Vagina (tissue), 2 donors: ENCODE measurements at regions not wholly inside any gene's neighbourhood (a gene's known extent, or its start where the extent isn't known, plus 50 kb on each side); places are given as distances from the start of the nearest gene placed in this dataset.

ENCODE experiments used
- DNase-seq, 2 donors: peaks; one replicate each; pipeline ENCODE4 v3.0.0-alpha.2; 2017; ENCODE audit errors: extremely low spot score in 2 of 2
- H3K27ac ChIP-seq: fragments of 200-600 bp; sonication (generic); one replicate; pipeline ENCODE4 v1.5.1; 2019
- H3K27me3 ChIP-seq: fragments of 200-600 bp; sonication (generic); one replicate; pipeline ENCODE4 v1.5.1; 2019
- H3K36me3 ChIP-seq, 2 donors: fragments of 200-600 bp; sonication (generic); one replicate each; pipeline ENCODE4 v1.5.1; 2017 to 2019
- H3K4me1 ChIP-seq: fragments of 200-600 bp; sonication (generic); one replicate; pipeline ENCODE4 v1.5.1; 2019
- H3K4me3 ChIP-seq, 2 donors: fragments of 200-600 bp; sonication (generic); 1 replicate in 1 of 2; 2 replicates in 1 of 2; pipeline ENCODE4 v1.5.1; 2016 to 2019
- H3K9me3 ChIP-seq: fragments of 200-600 bp; sonication (generic); one replicate; pipeline ENCODE4 v1.5.1; 2019
- CTCF ChIP-seq, 3 experiments: fragments of 450-650 bp in 2 of 3; fragments of 200-600 bp in 1 of 3; sonication (generic) in 1 of 3; IDR thresholded peaks; one replicate each; pipeline ENCODE4 v1.5.1; 2017 to 2019; ENCODE audit warnings: antibody characterized with exemption in 3 of 3, mild to moderate bottlenecking in 2 of 3, moderate library complexity in 2 of 3
- POLR2A ChIP-seq, 2 donors: fragments of 450-650 bp; IDR thresholded peaks; one replicate each; pipeline ENCODE4 v1.6.1; 2017; ENCODE audit warnings: antibody characterized with exemption in 2 of 2, mild to moderate bottlenecking in 2 of 2, moderate library complexity in 2 of 2
- POLR2AphosphoS5 ChIP-seq, 2 donors: sonication (generic); formaldehyde crosslinking; IDR thresholded peaks; one replicate each; pipeline ENCODE4 v1.9.0; 2017; ENCODE audit warnings: antibody characterized with exemption in 2 of 2, mild to moderate bottlenecking in 2 of 2, low read depth in 1 of 2; ENCODE audit not compliant: insufficient read depth in 1 of 2
- intact Hi-C: fragments of 100-400 bp; cut with DNase I; formaldehyde crosslinking; loops from one replicate; pipeline ENCODE4 v1.15.1; 2023

- Histone ChIP-seq H3K4me3 (no peak overlapping the region), H3K27me3 (no peaks in the 10 kb centered on the region), H3K9me3 (no peaks in the 10 kb centered on the region), H3K27ac (no peak overlapping the region), H3K4me1 (no peaks in the 10 kb centered on the region), H3K36me3 (no peaks in the 10 kb centered on the region)
- TF ChIP-seq POLR2A (IDR thresholded peaks at IDR 0.05) (no peak), POLR2AphosphoS5 (IDR thresholded peaks at IDR 0.05; ENCODE audit: insufficient read depth in 1 of 2, low read depth in 1 of 2) (no peak), CTCF (IDR thresholded peaks at IDR 0.05) (no peak)
- intact Hi-C loops = loop anchor here (5.0 kb wide), 1 partner anchor 1486 kb away; no protein-coding TSS in a partner anchor
- no peak for DNase-seq
Measured at GRCh38 chr13:79776531-79777295, 295.8 kb downstream of the NDFIP2 start.

GRCh38 chr13:79775830-79776229, 294.9 kb downstream of the NDFIP2 start:
- no peak for TF ChIP-seq POLR2AphosphoS5 (IDR thresholded peaks at IDR 0.05; ENCODE audit: insufficient read depth in 1 of 2, low read depth in 1 of 2)
- TF ChIP-seq POLR2A (IDR thresholded peaks at IDR 0.05) = no peak
- no peak for TF ChIP-seq CTCF (IDR thresholded peaks at IDR 0.05)
- no peak overlapping the region for H3K27ac ChIP-seq
- H3K9me3 ChIP-seq = no peaks in the 10 kb centered on the region
- H3K4me1 ChIP-seq = no peaks in the 10 kb centered on the region
- H3K4me3 ChIP-seq = no peak overlapping the region
- DNase-seq = no peak
- no peaks in the 10 kb centered on the region for H3K36me3 ChIP-seq
- intact Hi-C loops = loop anchor here (5.0 kb wide), 1 partner anchor 1486 kb away; no protein-coding TSS in a partner anchor
- no peaks in the 10 kb centered on the region for H3K27me3 ChIP-seq

GRCh38 chr13:79772811-79773210, 291.9 kb downstream of the NDFIP2 start:
- Histone ChIP-seq H3K4me1 (no peaks in the 10 kb centered on the region), H3K27me3 (no peaks in the 10 kb centered on the region), H3K36me3 (no peaks in the 10 kb centered on the region), H3K9me3 (no peaks in the 10 kb centered on the region), H3K27ac (no peak overlapping the region), H3K4me3 (no peak overlapping the region)
- TF ChIP-seq POLR2A (IDR thresholded peaks at IDR 0.05) (no peak), POLR2AphosphoS5 (IDR thresholded peaks at IDR 0.05; ENCODE audit: insufficient read depth in 1 of 2, low read depth in 1 of 2) (no peak), CTCF (IDR thresholded peaks at IDR 0.05) (no peak)
- no peak for DNase-seq
- intact Hi-C loops = no loop called here

- intact Hi-C loops = no loop called here
Measured at GRCh38 chr13:79771493-79771892, 290.5 kb downstream of the NDFIP2 start.

More at GRCh38 chr13:79771493-79771892, 290.5 kb downstream of the NDFIP2 start:
- no peak for DNase-seq
- no peak overlapping the region for H3K4me3 ChIP-seq
- no peaks in the 10 kb centered on the region for H3K27me3 ChIP-seq
- TF ChIP-seq CTCF (IDR thresholded peaks at IDR 0.05) (no peak), POLR2A (IDR thresholded peaks at IDR 0.05) (no peak), POLR2AphosphoS5 (IDR thresholded peaks at IDR 0.05; ENCODE audit: insufficient read depth in 1 of 2, low read depth in 1 of 2) (no peak)
- H3K9me3 ChIP-seq = no peaks in the 10 kb centered on the region
- H3K36me3 ChIP-seq = no peaks in the 10 kb centered on the region
- no peak overlapping the region for H3K27ac ChIP-seq
- H3K4me1 ChIP-seq = no peaks in the 10 kb centered on the region
